ENCODE measurements at regions not wholly inside any gene's neighbourhood (a gene's known extent, or its start where the extent isn't known, plus 50 kb on each side); places are given as distances from the start of the nearest gene placed in this dataset.
A peak's percentile ranks its signal among the peaks of the same experiment; 100 is the strongest.

GRCh38 chr1:87437663-87438295 lies 109.1 kb downstream of the LMO4 start:
- no peak for DNase-seq (ENCODE audit: low read depth)

GRCh38 chr1:87439821-87440220 lies 111.1 kb downstream of the LMO4 start:
- DNase-seq (ENCODE audit: low read depth), result no peak

GRCh38 chr1:87449348-87449963 lies 120.8 kb downstream of the LMO4 start:
- peak; percentile 58 for DNase-seq (ENCODE audit: low read depth)

- no peak for DNase-seq (ENCODE audit: low read depth)
These were observed 121.5 kb downstream of the LMO4 start for GRCh38 chr1:87450136-87450535.

GRCh38 chr1:87450615-87451209 lies 122.0 kb downstream of the LMO4 start:
- DNase-seq (ENCODE audit: low read depth), result no peak

GRCh38 chr1:87451229-87451920 lies 122.7 kb downstream of the LMO4 start:
- no peak for DNase-seq (ENCODE audit: low read depth)

GRCh38 chr1:87452648-87453047 lies 124.0 kb downstream of the LMO4 start:
- DNase-seq (ENCODE audit: low read depth), result no peak

GRCh38 chr1:87457408-87457807 lies 128.7 kb downstream of the LMO4 start:
- DNase-seq (ENCODE audit: low read depth), result no peak

- DNase-seq (ENCODE audit: low read depth), result no peak
These were observed 134.2 kb downstream of the LMO4 start for GRCh38 chr1:87462894-87463293.

GRCh38 chr1:87464022-87464490 lies 135.4 kb downstream of the LMO4 start:
- DNase-seq (ENCODE audit: low read depth), result no peak

GRCh38 chr1:87466621-87467020 lies 137.9 kb downstream of the LMO4 start:
- no peak for DNase-seq (ENCODE audit: low read depth)

GRCh38 chr1:87472716-87473115 lies 144.0 kb downstream of the LMO4 start:
- no peak for DNase-seq (ENCODE audit: low read depth)

GRCh38 chr1:87473203-87473661 lies 144.6 kb downstream of the LMO4 start:
- no peak for DNase-seq (ENCODE audit: low read depth)

GRCh38 chr1:87474098-87474497 lies 145.4 kb downstream of the LMO4 start:
- DNase-seq (ENCODE audit: low read depth), result no peak

- peak; percentile 38 for DNase-seq (ENCODE audit: low read depth)
These were observed 149.6 kb downstream of the LMO4 start for GRCh38 chr1:87478231-87478630.

- no peak for DNase-seq (ENCODE audit: low read depth)
These were observed 166.5 kb downstream of the LMO4 start for GRCh38 chr1:87495147-87495546.

- DNase-seq (ENCODE audit: low read depth), result no peak
These were observed 167.2 kb downstream of the LMO4 start for GRCh38 chr1:87495870-87496269.

- no peak for DNase-seq (ENCODE audit: low read depth)
These were observed 168.9 kb downstream of the LMO4 start for GRCh38 chr1:87497380-87498203.

GRCh38 chr1:87501738-87502137 lies 173.1 kb downstream of the LMO4 start:
- no peak for DNase-seq (ENCODE audit: low read depth)

GRCh38 chr1:87505391-87505983 lies 176.8 kb downstream of the LMO4 start:
- DNase-seq (ENCODE audit: low read depth), result peak; percentile 54

- DNase-seq (ENCODE audit: low read depth), result peak; percentile 65
These were observed 177.5 kb downstream of the LMO4 start for GRCh38 chr1:87506147-87506546.

Measured in renal cortical epithelial cell (primary cell).